Hippocampal formation (tissue), 2 donors: ENCODE measurements at regions not wholly inside any gene's neighbourhood (a gene's known extent, or its start where the extent isn't known, plus 50 kb on each side); places are given as distances from the start of the nearest gene placed in this dataset.
"Not testable (repeated sequence)": the region's sequence is repeated elsewhere in the genome, so short reads cannot be mapped to it uniquely, and the experiment has no call there.

Source experiments
- DNase-seq, 2 donors: peaks; one replicate each; lab custom pipeline; 2025; lab: John Stamatoyannopoulos, UW

- DNase-seq, result no peak
Observed at GRCh38 chr3:152193673-152194267, 75.0 kb upstream of the MBNL1 start.

GRCh38 chr3:152195206-152195605, 73.5 kb upstream of the MBNL1 start:
- DNase-seq, result no peak

DNA sequence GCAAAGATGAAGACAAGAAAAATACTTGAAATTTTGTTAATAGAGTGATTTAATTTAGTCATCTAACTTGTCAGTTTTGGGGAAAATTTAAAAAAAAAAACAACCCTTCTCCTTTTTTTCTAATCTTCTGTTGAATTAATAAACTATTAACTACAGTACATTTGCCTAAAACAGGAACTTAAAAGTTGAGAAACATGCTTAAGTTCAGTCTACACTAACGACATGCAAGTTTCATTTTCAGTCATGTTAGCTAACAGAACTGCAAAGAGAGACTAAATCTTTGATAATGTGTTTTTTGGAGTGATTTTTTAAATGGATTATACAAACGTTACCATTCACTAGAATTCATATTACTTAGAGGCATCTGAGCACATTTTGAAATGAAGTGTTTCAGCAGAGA, 71.9 kb upstream of the MBNL1 start:
- no peak for DNase-seq

DNA sequence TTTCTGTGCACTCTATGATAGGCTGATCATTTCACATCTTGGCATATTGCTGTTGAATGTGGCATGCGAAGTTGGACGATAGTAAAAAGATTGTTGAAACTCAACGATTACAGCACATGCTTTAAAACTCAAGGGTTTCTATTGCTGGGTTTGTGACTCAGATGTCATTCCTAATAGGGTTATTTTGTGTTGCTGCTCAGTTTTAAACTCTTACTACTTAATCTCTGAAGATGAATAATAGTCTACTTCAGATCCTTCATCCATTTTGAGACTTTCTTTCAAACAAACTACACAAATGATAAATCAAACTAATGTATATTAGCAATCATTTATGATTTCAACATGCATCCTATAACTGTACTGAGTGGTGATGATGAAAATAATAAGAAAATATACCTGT, 71.3 kb upstream of the MBNL1 start:
- no peak for DNase-seq

- DNase-seq, result no peak
Observed at GRCh38 chr3:152197937-152198336, 70.8 kb upstream of the MBNL1 start.

GRCh38 chr3:152198665-152199064, 70.1 kb upstream of the MBNL1 start:
- no peak for DNase-seq

- DNase-seq, result no peak
Observed at GRCh38 chr3:152199102-152199840, 69.5 kb upstream of the MBNL1 start.

- no peak for DNase-seq
Observed at GRCh38 chr3:152200476-152201420, 68.0 kb upstream of the MBNL1 start.

DNA sequence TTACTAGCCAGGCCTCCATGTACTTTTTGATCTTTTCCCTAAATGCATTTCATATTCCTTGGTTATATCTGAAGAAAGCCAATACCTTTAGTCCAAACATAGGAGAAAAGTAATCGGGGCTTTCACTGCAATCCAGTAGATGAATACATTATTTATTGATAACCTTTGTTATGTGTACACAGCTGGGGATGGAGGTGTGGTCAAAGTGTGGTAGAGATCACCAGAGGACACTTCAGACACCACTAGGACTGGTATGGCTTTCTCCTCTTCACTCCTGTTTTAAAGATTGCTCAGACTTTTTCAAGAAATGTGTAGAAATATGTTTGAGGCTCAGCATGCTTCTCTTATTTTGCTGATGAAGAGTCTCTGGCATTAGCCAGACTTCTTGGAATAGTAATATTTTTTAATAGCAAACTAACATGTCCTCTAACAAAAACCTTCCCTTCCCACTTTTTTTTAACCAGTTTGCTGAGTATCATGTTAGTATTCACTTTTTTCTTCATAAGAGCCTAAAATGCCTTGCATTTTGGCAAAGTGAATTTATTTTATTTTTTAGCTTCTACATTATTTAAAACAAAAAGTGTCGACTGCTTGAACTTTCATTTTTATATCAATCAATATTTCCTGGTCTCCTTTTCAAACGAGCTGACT, 65.6 kb upstream of the MBNL1 start:
- no peak for DNase-seq

GRCh38 chr3:152203652-152204051, 65.1 kb upstream of the MBNL1 start:
- no peak for DNase-seq

- DNase-seq, result no peak
Observed at GRCh38 chr3:152204218-152204617, 64.5 kb upstream of the MBNL1 start.

- DNase-seq, result no peak
Observed at GRCh38 chr3:152205097-152205593, 63.6 kb upstream of the MBNL1 start.

GRCh38 chr3:152206243-152206760, 62.4 kb upstream of the MBNL1 start:
- no peak for DNase-seq

DNA sequence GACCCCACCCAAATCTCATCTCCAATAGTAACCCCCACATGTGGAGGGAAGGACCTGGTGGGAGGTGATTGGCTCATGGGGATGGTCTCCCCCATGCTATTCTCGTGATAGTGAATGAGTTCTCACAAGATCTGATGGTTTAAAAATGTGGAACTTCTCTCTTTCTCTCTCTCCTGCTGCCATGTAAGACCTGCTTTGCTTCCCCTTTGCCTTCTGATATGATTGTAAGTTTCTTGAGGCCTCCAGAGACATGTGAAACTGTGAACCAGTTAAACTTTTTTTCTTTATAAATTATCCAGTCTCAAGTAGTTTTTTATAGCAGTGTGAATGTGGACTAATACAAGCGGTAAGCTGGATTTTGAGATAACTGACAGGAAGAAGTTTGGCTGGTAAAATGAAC, 60.3 kb upstream of the MBNL1 start:
- DNase-seq, result no peak

DNA sequence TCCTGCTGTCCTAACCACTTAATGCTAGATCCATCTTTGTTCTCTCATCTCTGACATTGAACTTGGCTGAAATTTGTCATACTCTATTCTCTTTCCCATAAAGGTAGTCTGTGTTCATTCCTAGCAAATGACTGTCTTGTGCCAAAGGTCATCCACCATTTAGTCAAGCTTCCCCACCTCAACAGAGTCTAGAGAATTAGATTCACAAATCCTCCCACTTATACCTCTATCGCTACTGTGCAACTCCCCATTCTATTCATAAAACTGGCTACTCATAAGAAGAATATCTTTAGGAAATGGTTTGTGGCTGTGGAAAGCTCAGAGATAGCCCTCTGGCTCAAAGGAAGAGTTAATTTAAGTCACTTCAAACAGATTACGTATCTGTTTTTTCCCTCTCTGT, 59.7 kb upstream of the MBNL1 start:
- DNase-seq, result no peak

GRCh38 chr3:152209776-152210175, 59.0 kb upstream of the MBNL1 start:
- DNase-seq, result no peak

DNA sequence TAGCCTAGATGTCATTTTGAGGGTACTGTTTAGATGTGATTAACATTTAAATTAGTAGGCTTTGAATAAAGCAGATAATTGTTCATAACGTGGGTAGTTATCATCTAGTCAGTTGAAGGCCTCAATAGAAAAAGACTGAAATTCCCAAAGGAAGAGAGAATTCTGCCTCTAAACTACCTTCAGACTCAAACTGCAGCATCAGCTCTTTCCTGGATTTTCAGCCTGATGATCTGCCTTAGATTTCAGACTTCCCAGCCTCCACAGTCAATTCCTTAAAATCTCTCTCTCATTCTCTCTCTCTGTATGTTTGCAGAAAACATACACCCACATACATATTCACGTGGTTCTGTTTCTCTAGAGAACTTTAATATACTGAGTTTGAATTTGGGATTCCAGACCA, 58.0 kb upstream of the MBNL1 start:
- DNase-seq, result no peak

DNA sequence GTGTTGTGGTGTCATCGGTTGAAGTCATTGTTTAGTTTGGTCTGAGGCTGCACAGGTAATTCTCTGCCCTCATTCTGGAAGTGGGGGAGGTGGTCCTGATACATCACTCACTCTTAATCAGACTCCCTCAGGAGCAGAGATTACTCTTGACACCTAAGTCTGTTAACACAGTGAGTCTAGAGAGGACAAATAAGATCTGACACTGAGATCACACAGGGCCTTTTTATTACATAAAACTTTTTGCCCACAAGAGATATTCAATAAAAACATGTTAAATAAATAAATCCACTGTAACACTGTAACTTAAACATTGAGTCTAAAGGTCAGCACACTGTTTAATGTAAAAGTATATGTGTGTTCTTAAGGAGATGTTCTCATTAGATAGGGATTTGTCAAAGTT, 57.1 kb upstream of the MBNL1 start:
- DNase-seq, result no peak

GRCh38 chr3:152213203-152213602, 55.5 kb upstream of the MBNL1 start:
- DNase-seq, result no peak

DNA sequence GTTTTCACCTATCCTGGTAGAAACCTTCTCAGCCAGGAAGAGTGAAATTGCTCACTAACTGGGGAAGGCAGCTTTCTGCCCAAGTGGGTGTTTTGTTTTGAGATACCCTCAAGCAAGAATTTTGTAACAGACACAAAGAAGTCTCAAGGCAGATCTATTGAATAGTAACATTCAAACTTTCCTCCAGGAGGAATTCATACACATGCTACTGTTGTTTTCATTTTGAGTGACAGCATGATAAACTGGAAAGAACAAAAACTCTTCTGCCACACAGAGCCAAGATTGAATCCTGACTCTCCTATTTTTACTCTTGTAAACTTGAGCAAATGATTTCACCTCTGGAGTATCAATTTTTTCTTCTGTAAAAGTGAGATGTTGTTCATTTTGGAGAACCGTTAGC, 54.8 kb upstream of the MBNL1 start:
- DNase-seq, result no peak

- not testable (repeated sequence) for DNase-seq
Observed at GRCh38 chr3:152216960-152217865, 51.5 kb upstream of the MBNL1 start.
